Spinal cord (tissue), 9 donors: ENCODE measurements at regions not wholly inside any gene's neighbourhood (a gene's known extent, or its start where the extent isn't known, plus 50 kb on each side); places are given as distances from the start of the nearest gene placed in this dataset.

Experiments
- DNase-seq, 6 donors: peaks; one replicate each; pipeline versions ENCODE4 v3.0.0 to v3.0.0-alpha.2; 2013 to 2015; ENCODE audit warnings: low spot score in 6 of 6, low read depth in 4 of 6
- H3K27ac ChIP-seq: one replicate; pipeline ENCODE4 v1.5.1; 2013; ENCODE audit warnings: low read depth, low read length, control low read depth
- H3K27me3 ChIP-seq: one replicate; pipeline ENCODE4 v1.6.1; 2013; ENCODE audit warnings: low read length; ENCODE audit not compliant: control insufficient read depth, insufficient read depth
- H3K36me3 ChIP-seq: one replicate; pipeline ENCODE4 v1.6.1; 2013; ENCODE audit warnings: low read length; ENCODE audit not compliant: control insufficient read depth, insufficient read depth
- H3K4me1 ChIP-seq: one replicate; pipeline ENCODE4 v1.6.1; 2013; ENCODE audit warnings: low read length; ENCODE audit not compliant: control insufficient read depth, insufficient read depth
- H3K4me3 ChIP-seq: one replicate; pipeline ENCODE4 v1.5.1; 2013; ENCODE audit warnings: low read depth, low read length, control low read depth
- H3K9me3 ChIP-seq: one replicate; pipeline ENCODE4 v1.6.1; 2013; ENCODE audit warnings: low read length; ENCODE audit not compliant: control insufficient read depth, insufficient read depth
- WGBS: methylation state at CpG from one replicate; pipeline ENCODE4 v1.1.5; 2013; ENCODE audit warnings: missing lambda C conversion rate; ENCODE audit not compliant: insufficient coverage; 5-methylcytosine and 5-hydroxymethylcytosine counted together
- donor health status: healthy.

- H3K36me3 ChIP-seq: no peaks in the 10 kb centered on the region
- 78% methylated on average over 3 of the region's 6 CpGs for WGBS
- no peak overlapping the region for H3K27ac ChIP-seq
- H3K4me3 ChIP-seq: no peak overlapping the region
- no peaks in the 10 kb centered on the region for H3K27me3 ChIP-seq
- no peaks in the 10 kb centered on the region for H3K9me3 ChIP-seq
- H3K4me1 ChIP-seq: no peaks in the 10 kb centered on the region
- no peak for DNase-seq
These were observed 66.6 kb downstream of the YIPF5 start for GRCh38 chr5:144103611-144104485.

DNA sequence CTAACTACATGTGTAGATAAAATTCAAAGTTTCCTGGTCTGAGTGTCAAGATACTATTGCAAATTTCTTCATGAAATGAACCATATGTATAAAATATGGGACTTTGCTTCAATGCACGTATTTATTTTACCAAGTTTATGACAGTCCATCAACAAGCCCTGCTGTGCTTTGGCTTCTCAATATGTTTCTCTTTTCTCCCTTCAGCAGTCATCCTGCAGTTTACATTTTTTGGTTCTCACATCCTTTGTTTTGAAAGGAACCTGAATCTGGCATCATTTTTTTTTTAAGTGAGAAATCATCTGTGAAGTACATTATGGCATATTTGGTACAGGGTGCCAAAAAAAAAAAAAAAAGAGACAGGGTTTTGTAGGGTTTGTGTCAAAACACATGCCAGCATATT lies 65.1 kb downstream of the YIPF5 start:
- Histone ChIP-seq H3K27me3 (no peaks in the 10 kb centered on the region), H3K36me3 (no peaks in the 10 kb centered on the region), H3K4me1 (no peaks in the 10 kb centered on the region), H3K27ac (no peak overlapping the region), H3K9me3 (no peaks in the 10 kb centered on the region), H3K4me3 (no peak overlapping the region)
- WGBS: 86% methylated on average over 1 of the region's 1 CpG
- peak in 1 of 6 donors; percentile 89 for DNase-seq

- no peaks in the 10 kb centered on the region for H3K36me3 ChIP-seq
- no peak for DNase-seq
These were observed 62.3 kb downstream of the YIPF5 start for GRCh38 chr5:144108131-144108530.

More at GRCh38 chr5:144108131-144108530, 62.3 kb downstream of the YIPF5 start:
- H3K9me3 ChIP-seq: no peaks in the 10 kb centered on the region
- no peaks in the 10 kb centered on the region for H3K27me3 ChIP-seq
- no peaks in the 10 kb centered on the region for H3K4me1 ChIP-seq
- H3K4me3 ChIP-seq: no peak overlapping the region
- H3K27ac ChIP-seq: no peak overlapping the region
